ENCODE measurements at regions not wholly inside any gene's neighbourhood (a gene's known extent, or its start where the extent isn't known, plus 50 kb on each side); places are given as distances from the start of the nearest gene placed in this dataset.

- DNase-seq (ENCODE audit: low read depth in 2 of 2): no peak
Measured at GRCh38 chr5:162485666-162486292, 418.2 kb downstream of the GABRG2 start.

DNA sequence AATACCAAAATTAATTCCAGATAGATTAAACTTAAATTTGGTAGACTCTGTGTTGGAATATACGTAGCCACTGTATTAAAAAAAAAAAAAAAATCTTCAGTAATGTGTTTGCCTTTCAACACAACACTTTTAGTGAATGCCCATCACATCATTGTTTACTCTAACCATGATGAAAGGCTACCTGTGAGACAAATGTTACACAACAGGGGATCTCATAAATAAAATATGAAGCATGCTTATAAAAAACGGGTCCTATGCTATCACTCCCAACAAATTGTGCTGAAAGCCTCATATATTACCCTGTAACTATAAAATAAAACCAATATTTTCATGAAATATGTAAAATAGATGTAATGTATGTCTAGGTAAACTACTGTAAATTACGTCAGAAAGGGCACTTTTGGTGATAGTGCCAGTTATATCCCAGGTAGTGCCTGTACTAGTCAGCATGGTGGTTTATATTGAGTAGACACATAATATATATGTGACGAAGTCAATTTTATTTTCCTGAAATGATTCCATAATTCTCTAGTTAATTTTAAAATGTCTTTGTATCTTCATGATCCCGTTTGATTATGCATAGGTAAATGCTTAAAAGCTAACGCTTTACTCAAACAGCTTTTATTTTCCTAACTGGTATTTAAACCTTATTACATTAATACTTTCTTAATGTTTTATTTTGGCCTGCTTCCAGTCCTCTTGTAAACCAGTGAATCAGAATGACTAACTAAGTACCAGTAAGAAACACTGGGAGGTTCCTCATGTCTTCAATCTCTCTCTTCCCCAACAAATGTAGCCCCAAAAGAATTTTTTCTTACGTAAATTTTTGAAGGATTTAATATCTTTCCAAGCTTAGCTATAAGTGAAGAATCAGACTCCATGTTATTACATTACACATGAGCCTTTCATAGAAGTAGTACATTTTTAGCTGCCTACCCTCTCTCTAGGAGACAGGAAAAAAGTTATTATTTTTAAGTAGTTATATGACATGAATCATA is 420.3 kb downstream of the GABRG2 start:
- DNase-seq (ENCODE audit: low read depth in 2 of 2): no peak

- no peak for DNase-seq (ENCODE audit: low read depth in 2 of 2)
Measured at GRCh38 chr5:162496100-162496808, 428.7 kb downstream of the GABRG2 start.

- no peak for DNase-seq (ENCODE audit: low read depth in 2 of 2)
Measured at GRCh38 chr5:162497455-162497854, 429.9 kb downstream of the GABRG2 start.

DNA sequence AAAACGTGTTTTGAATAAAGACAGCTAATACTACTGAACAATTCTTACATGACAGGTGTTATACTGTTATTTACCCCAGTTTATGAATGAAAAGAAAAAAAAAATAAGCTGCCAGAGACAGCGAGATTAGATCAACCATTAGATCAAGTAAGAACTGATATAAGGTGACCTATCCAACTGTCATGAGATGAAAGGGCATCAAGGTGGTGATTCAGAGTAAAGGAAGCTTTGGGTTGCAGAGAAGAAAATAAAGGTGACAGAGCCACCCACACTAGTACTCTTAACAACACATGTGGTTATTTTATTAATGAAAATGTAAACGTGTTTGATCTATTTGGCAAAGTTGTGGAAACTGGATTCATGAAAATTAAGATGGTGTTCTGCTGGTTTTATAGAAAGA is 435.2 kb downstream of the GABRG2 start:
- no peak for DNase-seq (ENCODE audit: low read depth in 2 of 2)

- DNase-seq (ENCODE audit: low read depth in 2 of 2): no peak
Measured at GRCh38 chr5:162503796-162504195, 436.2 kb downstream of the GABRG2 start.

DNA sequence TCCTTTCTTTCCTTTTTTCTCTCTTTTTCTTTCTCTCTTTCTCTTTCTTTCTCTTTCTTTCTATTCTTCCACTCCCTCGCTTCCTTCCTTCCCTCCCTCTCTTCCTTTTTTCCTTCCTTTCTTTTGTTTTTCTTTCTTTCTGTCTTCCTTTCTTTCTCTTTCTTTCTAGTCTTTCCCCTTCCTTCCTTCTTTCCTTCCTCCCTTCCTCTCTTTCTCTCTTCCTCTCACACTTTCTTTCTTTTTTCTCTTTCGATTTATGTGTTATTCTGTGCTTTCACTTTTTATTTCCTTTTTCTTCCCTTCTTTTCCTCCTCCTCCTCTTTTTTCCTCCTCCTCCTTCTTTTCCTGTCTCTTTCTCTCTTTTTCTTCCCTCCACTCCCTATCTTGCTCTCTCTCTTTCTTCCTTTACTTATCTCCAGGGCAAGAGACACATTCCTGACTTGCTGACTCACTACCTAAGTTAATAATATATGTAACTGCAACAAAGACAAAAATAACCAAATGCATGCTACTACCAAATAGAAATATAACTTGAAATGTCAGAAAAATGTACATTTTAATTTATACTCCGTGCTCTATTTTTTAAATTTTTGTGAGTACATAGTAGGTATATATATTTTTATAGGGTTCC is 445.5 kb downstream of the GABRG2 start:
- no peak for DNase-seq (ENCODE audit: low read depth in 2 of 2)

DNA sequence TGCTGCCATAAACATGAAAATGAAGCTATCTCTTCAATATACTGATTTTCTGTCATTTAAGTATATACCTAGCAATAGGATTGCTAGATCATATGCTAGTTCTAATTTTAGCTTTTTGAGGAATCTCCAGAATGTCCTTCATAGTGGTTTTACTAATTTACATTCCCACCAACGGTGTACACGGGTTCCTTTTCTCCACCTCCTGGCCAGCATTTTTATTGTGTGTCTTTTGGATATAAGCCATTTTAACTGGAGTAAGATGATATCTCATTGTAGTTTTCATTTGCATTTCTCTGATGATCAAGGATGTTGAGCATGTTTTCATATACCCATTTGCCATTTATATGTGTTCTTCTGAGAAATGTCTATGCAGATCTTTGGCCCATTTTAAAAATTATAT is 446.5 kb downstream of the GABRG2 start:
- no peak for DNase-seq (ENCODE audit: low read depth in 2 of 2)

DNA sequence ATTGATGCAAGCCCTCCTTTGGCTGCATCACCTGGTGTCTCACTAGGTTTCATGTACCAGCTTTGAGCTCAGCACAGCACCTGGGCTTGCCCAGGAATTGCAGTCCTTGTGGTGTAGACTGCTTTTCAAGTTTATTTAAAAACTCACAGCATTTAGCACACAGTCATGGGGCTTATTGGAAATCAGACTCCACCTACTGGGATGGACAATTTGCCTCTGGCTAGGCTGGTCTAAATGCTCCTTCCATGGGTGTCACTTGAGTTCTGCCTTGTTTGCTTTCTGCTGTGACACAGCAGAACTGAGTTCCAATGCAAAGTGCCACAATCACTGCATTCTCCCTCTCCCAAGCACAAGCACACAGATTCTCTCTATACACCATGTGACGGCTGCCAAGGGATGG is 453.3 kb downstream of the GABRG2 start:
- no peak for DNase-seq (ENCODE audit: low read depth in 2 of 2)

DNA sequence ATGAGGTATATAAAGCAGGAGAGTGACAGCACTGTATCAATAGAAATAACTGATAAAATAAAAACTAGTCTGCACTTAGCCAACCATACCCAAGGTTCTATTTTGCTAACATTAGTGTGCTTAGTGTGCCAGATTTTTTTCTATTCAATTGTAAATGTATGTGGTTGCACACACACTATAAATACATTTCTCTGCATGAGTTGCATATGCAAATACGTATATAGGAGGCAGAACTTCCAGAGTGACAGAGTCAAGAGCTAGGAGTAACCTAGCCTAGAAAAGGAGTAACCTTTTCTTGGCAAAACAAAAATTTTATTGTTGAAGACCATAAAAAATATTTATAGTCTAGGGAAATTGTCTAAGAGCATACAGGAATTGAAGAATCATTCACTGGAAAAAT is 461.6 kb downstream of the GABRG2 start:
- no peak for DNase-seq (ENCODE audit: low read depth in 2 of 2)

GRCh38 chr5:162529886-162530285 is 462.3 kb downstream of the GABRG2 start:
- DNase-seq (ENCODE audit: low read depth in 2 of 2): no peak

DNA sequence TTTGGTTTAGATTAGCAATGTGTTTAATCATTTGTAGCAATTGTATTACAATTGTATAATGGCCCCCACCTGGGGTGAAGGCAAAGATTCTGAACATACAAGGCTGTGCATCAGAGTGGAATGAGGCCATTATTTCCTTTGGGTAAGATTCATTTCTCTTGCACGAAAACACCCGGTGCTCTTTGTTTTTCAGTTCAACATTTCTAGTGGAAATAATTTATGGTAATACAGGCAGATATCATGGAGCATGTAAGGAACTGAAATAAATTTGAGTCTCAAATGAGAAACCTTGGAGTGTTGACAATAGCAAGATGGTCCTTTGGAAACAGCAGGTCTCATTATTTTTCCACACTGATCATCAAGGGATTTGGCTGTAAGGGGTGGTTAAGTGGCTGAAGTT is 475.9 kb downstream of the GABRG2 start:
- no peak for DNase-seq (ENCODE audit: low read depth in 2 of 2)

DNA sequence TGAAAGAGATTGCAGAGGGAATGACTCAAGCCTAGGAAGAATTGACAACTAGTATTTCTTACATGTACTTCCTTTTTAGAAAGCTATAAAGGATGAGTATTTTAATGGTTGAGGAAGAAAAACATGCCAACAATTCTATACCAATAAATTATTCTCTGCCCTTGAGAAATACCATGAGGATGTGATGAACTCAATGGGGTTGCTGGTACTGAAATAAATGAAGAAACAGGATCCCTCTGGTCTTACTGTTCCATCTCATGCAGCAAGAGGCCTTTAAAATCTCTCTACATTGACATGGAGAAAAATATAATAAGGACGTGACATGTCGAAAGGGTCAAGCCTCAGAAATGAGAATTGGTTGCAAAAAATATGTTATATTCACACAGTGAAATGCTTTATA is 477.3 kb downstream of the GABRG2 start:
- no peak for DNase-seq (ENCODE audit: low read depth in 2 of 2)

- no peak for DNase-seq (ENCODE audit: low read depth in 2 of 2)
Measured at GRCh38 chr5:162550236-162550635, 482.7 kb downstream of the GABRG2 start.

GRCh38 chr5:162558120-162558519 is 490.5 kb downstream of the GABRG2 start:
- DNase-seq (ENCODE audit: low read depth in 2 of 2): no peak

GRCh38 chr5:162567644-162568043 is 500.1 kb downstream of the GABRG2 start:
- no peak for DNase-seq (ENCODE audit: low read depth in 2 of 2)

GRCh38 chr5:162573758-162574157 is 506.2 kb downstream of the GABRG2 start:
- no peak for DNase-seq (ENCODE audit: low read depth in 2 of 2)

DNA sequence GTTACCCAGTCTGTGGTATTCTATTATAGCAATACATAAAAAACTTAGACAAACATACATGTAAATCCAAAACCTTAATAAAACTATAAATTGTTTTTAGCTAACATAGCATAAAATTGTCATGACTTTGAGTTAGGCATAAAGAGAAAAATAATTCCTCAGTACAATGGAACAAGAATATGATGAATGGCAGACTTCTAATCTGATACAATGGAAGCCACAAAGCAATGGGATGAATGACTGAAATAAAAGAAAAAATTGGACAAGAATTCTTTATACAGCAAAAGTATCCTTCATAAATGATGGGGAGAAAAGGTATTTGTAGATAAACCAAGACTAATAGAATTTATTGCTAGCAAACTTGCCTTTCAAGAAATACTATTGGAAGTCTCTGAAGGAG is 524.2 kb downstream of the GABRG2 start:
- no peak for DNase-seq (ENCODE audit: low read depth in 2 of 2)

- DNase-seq (ENCODE audit: low read depth in 2 of 2): no peak
Measured at GRCh38 chr5:162593881-162594280, 526.3 kb downstream of the GABRG2 start.

DNA sequence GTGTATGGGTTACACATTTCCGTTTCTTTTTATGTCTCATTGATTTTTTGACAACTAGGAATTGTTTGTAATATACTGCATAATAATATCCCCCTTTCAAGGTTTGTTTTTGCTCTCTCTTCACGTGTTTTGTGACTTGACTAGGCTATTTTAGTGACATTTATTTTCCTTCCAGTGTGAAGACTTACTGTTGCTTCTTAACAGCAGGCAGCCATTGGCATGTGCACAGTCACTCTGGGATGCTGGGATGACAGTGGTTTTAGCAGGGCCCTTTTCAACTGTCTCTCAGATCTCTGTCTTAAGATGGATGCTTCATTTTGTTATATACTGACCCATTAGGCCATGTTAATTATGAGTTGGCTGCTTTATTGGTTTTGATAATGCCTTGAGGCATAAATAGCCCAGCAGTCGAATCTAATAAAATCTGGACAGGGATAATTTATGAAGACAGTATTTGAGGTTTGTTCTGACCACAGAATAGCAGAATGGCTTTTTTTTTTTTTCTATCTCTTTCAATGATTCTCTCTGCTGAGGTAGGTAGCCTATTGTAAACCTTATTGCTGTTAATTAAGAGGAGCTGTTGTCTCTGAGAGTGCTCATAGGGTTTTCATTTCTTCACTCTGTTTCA is 536.0 kb downstream of the GABRG2 start:
- DNase-seq (ENCODE audit: low read depth in 2 of 2): no peak

- DNase-seq (ENCODE audit: low read depth in 2 of 2): no peak
Measured at GRCh38 chr5:162607879-162608278, 540.3 kb downstream of the GABRG2 start.
